T1000 (cell line): ENCODE measurements at regions not wholly inside any gene's neighbourhood (a gene's known extent, or its start where the extent isn't known, plus 50 kb on each side); places are given as distances from the start of the nearest gene placed in this dataset.

Experiments
- DNase-seq: peaks from one replicate; lab custom pipeline; 2025; ENCODE audit warnings: mixed read lengths; lab: John Stamatoyannopoulos, UW

DNA sequence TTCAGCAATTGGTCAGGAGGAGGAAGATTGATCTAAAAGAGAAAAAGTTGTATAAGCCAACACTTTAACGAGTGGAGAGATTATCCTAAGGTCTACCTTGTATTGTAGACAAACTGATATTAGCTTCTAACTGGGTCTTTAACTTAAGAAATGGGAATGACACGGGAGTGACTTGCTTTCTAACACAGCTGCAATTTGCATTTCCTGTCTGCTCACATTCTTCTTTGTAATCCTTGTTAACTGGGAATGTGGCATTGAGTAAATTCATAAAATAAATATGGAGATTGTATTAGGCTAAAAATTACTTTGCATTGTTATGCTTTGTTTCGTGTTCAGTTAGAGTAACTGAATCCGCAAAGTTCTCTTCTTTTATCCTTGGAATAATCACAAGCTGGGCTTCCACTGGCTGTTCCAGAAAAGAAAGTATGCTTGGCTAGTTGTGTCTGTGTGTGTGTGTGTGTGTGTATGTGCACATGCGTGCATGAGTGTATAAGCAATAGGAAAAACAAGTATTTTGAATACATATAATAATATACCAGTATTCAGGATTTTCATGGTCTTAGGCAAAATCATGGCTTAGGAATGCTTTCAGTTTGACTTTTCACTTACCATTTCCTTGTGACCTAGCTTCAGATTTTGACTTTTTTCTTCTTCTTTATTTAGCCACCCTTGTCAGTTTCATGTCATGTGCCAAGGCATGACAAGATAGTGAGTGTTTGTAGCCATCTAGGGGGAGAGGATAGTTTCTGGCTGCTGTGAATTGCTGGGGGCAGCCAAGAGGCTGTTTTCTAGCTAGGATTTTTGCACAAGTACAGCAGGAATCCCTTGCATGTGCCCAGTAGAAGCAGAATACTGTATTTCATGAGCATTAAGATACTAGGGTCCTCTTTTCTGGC is 54.5 kb upstream of the FZD8 start:
- DNase-seq: no peak

DNA sequence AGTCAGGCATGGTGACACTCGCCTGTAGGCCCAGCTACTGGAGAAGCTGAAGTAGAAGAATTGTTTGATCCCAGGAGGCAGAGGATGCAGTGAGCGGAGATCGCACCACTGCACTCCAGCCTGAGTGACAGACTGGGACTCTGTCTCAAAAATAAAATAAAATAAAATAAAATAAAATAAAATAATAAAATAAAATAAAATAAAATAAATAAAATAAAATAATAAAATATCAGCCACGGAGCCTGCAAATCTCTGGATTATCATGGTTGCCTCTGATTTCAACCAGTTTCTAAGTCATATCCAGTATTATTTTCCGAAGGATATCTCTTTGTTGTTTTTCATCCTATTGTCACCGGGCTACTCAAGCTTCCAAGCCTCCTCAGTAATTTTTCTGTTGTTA is 51.7 kb upstream of the FZD8 start:
- no peak for DNase-seq
